Cardiac fibroblast (primary cell): ENCODE measurements at regions not wholly inside any gene's neighbourhood (a gene's known extent, or its start where the extent isn't known, plus 50 kb on each side); places are given as distances from the start of the nearest gene placed in this dataset.

Experiments used
- DNase-seq, 2 donors: peaks; one replicate each; pipeline versions ENCODE4 v3.0.0 to v3.0.0-alpha.2; 2010; ENCODE audit warnings: low read depth in 2 of 2
- H3K4me3 ChIP-seq, 2 donors: replicated peaks in 1 of 2; 1 replicate in 1 of 2; 2 replicates in 1 of 2; pipeline ENCODE4 v1.5.1; 2011; ENCODE audit warnings: low read depth in 2 of 2, low read length in 2 of 2, mild to moderate bottlenecking in 2 of 2, moderate library complexity in 1 of 2
- CTCF ChIP-seq: IDR thresholded peaks from one replicate; pipeline ENCODE4 v1.5.1; 2011; ENCODE audit warnings: low read depth, mild to moderate bottlenecking, low read length, inconsistent platforms

GRCh38 chr4:33873791-33874190 lies 2370.5 kb downstream of the ARAP2 start:
- no peak for DNase-seq
- H3K4me3 ChIP-seq: no peak overlapping the region
- no peak for TF ChIP-seq CTCF

GRCh38 chr4:33878710-33879109 lies 2365.6 kb downstream of the ARAP2 start:
- DNase-seq: no peak
- TF ChIP-seq CTCF: no peak
- no peak overlapping the region for H3K4me3 ChIP-seq

GRCh38 chr4:33881176-33881575 lies 2363.1 kb downstream of the ARAP2 start:
- no peak for DNase-seq
- H3K4me3 ChIP-seq: no peak overlapping the region
- no peak for TF ChIP-seq CTCF

GRCh38 chr4:33882246-33882990 lies 2361.9 kb downstream of the ARAP2 start:
- no peak for TF ChIP-seq CTCF
- peak; percentile 49 to 68 for DNase-seq
- H3K4me3 ChIP-seq: no peak overlapping the region

- TF ChIP-seq CTCF: no peak
- DNase-seq: peak; percentile 3 to 28
- no peak overlapping the region for H3K4me3 ChIP-seq
Observed at GRCh38 chr4:33883111-33883510, 2361.2 kb downstream of the ARAP2 start.

- no peak for DNase-seq
- no peak for TF ChIP-seq CTCF
- no peak overlapping the region for H3K4me3 ChIP-seq
Observed at GRCh38 chr4:33886356-33886755, 2358.0 kb downstream of the ARAP2 start.

GRCh38 chr4:33890841-33891240 lies 2353.5 kb downstream of the ARAP2 start:
- TF ChIP-seq CTCF: no peak
- DNase-seq: peak; percentile 52 to 57
- no peak overlapping the region for H3K4me3 ChIP-seq
